HCT116 (cell line): ENCODE measurements at regions not wholly inside any gene's neighbourhood (a gene's known extent, or its start where the extent isn't known, plus 50 kb on each side); places are given as distances from the start of the nearest gene placed in this dataset.
"Not testable (repeated sequence)": the region's sequence is repeated elsewhere in the genome, so short reads cannot be mapped to it uniquely, and the experiment has no call there.

Source experiments
- ATAC-seq: fragments of 200-7000 bp; cut with Tn5 transposase; 2 replicates; pipeline ENCODE4 v1.9.1; 2020; ENCODE audit warnings: mild to moderate bottlenecking, moderate library complexity
- BruUV-seq: library from RNA; stranded (reverse); fragments of 400-500 nt; replicated peaks from 2 replicates; lab custom pipeline; 2021; lab: Mats Ljungman, UMichigan
- CTCF ChIA-PET: fragments of 300-600 bp; sonication (Branson Sonifier 250); formaldehyde crosslinking; loops from one replicate; lab custom pipeline; 2021; ENCODE audit warnings: antibody characterized with exemption; lab: Charles Lee
- POLR2A ChIA-PET: fragments of 300-600, 350-600 bp; sonication (Branson Sonifier 250); formaldehyde crosslinking; loops from one replicate; lab custom pipeline; 2021; ENCODE audit warnings: antibody characterized with exemption; lab: Charles Lee
- RAD21 ChIA-PET, 2 experiments: fragments of 300-600 bp; sonication (Branson Sonifier 250); formaldehyde crosslinking; loops; one replicate each; lab custom pipeline; 2023; ENCODE audit warnings: low total read pairs in 2 of 2; ENCODE audit not compliant: uncharacterized antibody in 2 of 2, unreplicated experiment in 2 of 2, low non-redundant PET in 1 of 2; lab: Charles Lee
- DNase-seq: peaks from one replicate; pipeline ENCODE4 v3.0.0-alpha.2; 2010; ENCODE audit warnings: low read depth, low spot score
- H2AFZ ChIP-seq: fragments of 200-600 bp; shearing (Covaris generic), sonication (generic); 2 replicates; pipeline ENCODE4 v1.6.1; 2017; ENCODE audit warnings: low read depth, mixed run types, mixed read lengths, antibody characterized with exemption, low read length; ENCODE audit not compliant: poor library complexity, severe bottlenecking
- H3K27ac ChIP-seq: 2 replicates; pipeline ENCODE4 v1.5.1; 2012; ENCODE audit warnings: low read depth, low read length
- H3K27me3 ChIP-seq: fragments of 200-600 bp; sonication (generic); 2 replicates; pipeline ENCODE4 v1.6.1; 2016; ENCODE audit warnings: mixed run types, low read length, mixed read lengths; ENCODE audit not compliant: insufficient read depth
- H3K36me3 ChIP-seq, 2 experiments: fragments of 200-500 bp in 1 of 2; fragments of 200-600 bp in 1 of 2; sonication (Bioruptor generic) in 1 of 2; sonication (generic) in 1 of 2; 2 replicates each; pipeline versions ENCODE4 v1.5.1 to v1.6.1; 2014 to 2016; ENCODE audit warnings: low read length in 2 of 2, inconsistent platforms in 1 of 2, mixed read lengths in 1 of 2, mixed run types in 1 of 2; ENCODE audit not compliant: insufficient read depth in 2 of 2, control insufficient read depth in 1 of 2
- H3K4me1 ChIP-seq, 2 experiments: fragments of 200-600 bp in 1 of 2; sonication (generic) in 1 of 2; 2 replicates each; pipeline versions ENCODE4 v1.5.1 to v1.6.1; 2012 to 2017; ENCODE audit warnings: low read length in 2 of 2, inconsistent platforms in 1 of 2, mild to moderate bottlenecking in 1 of 2, mixed read lengths in 1 of 2, mixed run types in 1 of 2, moderate library complexity in 1 of 2; ENCODE audit not compliant: insufficient read depth in 2 of 2, control insufficient read depth in 1 of 2
- H3K4me2 ChIP-seq: fragments of 200-600 bp; sonication (generic); 2 replicates; pipeline ENCODE4 v1.6.1; 2017; ENCODE audit warnings: mixed run types, low read length, mixed read lengths
- H3K4me3 ChIP-seq, 2 experiments: fragments of 200-600 bp in 1 of 2; sonication (generic) in 1 of 2; replicated peaks in 1 of 2; 2 replicates each; pipeline ENCODE4 v1.5.1; 2011 to 2016; ENCODE audit warnings: low read length in 2 of 2, control low read depth in 1 of 2, low read depth in 1 of 2, mild to moderate bottlenecking in 1 of 2, mixed read lengths in 1 of 2, mixed run types in 1 of 2
- H3K79me2 ChIP-seq: fragments of 200-600 bp; sonication (generic); 2 replicates; pipeline ENCODE4 v1.6.1; 2017; ENCODE audit warnings: mild to moderate bottlenecking, mixed run types, low read length, moderate library complexity, mixed read lengths; ENCODE audit not compliant: insufficient read depth
- H3K9ac ChIP-seq: fragments of 200-600 bp; sonication (generic); 2 replicates; pipeline ENCODE4 v1.6.1; 2016; ENCODE audit warnings: low read length, mixed read lengths
- H3K9me2 ChIP-seq: fragments of 200-600 bp; sonication (generic), shearing (Covaris generic); 2 replicates; pipeline ENCODE4 v1.6.1; 2017; ENCODE audit warnings: mixed run types, mild to moderate bottlenecking, moderate library complexity; ENCODE audit not compliant: insufficient read depth
- H3K9me3 ChIP-seq, 2 experiments: fragments of 200-500 bp in 1 of 2; fragments of 200-600 bp in 1 of 2; sonication (Bioruptor generic) in 1 of 2; sonication (generic) in 1 of 2; 2 replicates each; pipeline ENCODE4 v1.6.1; 2014 to 2017; ENCODE audit warnings: low read length in 2 of 2, mixed read lengths in 2 of 2, inconsistent platforms in 1 of 2, low read depth in 1 of 2, mild to moderate bottlenecking in 1 of 2, mixed run types in 1 of 2, moderate library complexity in 1 of 2; ENCODE audit not compliant: control insufficient read depth in 1 of 2, insufficient read depth in 1 of 2
- H4K20me1 ChIP-seq: fragments of 200-600 bp; sonication (generic), shearing (Covaris generic); 2 replicates; pipeline ENCODE4 v1.6.1; 2017; ENCODE audit warnings: mixed run types, mild to moderate bottlenecking, moderate library complexity; ENCODE audit not compliant: insufficient read depth
- CBX3 ChIP-seq: IDR thresholded peaks from 2 replicates; pipeline ENCODE4 v1.6.1; 2012; ENCODE audit warnings: low read depth
- CEBPB ChIP-seq: IDR thresholded peaks from 2 replicates; pipeline ENCODE4 v1.6.1; 2012; ENCODE audit warnings: low read depth
- EZH2 ChIP-seq: fragments of 200-600 bp; sonication (generic); IDR thresholded peaks from 2 replicates; pipeline ENCODE4 v1.6.1; 2017; ENCODE audit warnings: antibody characterized with exemption, mixed run types
- JUND ChIP-seq: IDR thresholded peaks from 2 replicates; pipeline ENCODE4 v1.6.1; 2012
- RAD21 ChIP-seq: IDR thresholded peaks from 2 replicates; pipeline ENCODE4 v1.6.1; 2012; ENCODE audit warnings: low read depth, mild to moderate bottlenecking
- SIN3A ChIP-seq: IDR thresholded peaks from 2 replicates; pipeline ENCODE4 v1.6.1; 2012; ENCODE audit warnings: low read depth
- SP1 ChIP-seq: IDR thresholded peaks from 2 replicates; pipeline ENCODE4 v1.6.1; 2012; ENCODE audit warnings: low read depth
- ZFX ChIP-seq: fragments of 450-650 bp; IDR thresholded peaks from 2 replicates; pipeline ENCODE4 v1.6.1; 2017
- ZNF274 ChIP-seq: fragments of 200-500 bp; sonication (Bioruptor generic); IDR thresholded peaks from 2 replicates; pipeline ENCODE4 v1.6.1; 2014; ENCODE audit warnings: mild to moderate bottlenecking, low read depth, low read length, inconsistent platforms
- intact Hi-C: fragments of 100-400 bp; cut with micrococcal nuclease; formaldehyde crosslinking; loops from 2 replicates; pipeline ENCODE4 v1.10.0; 2022

GRCh38 chr4:13924900-13925299 lies 297.4 kb upstream of the BOD1L1 start:
- H2AFZ ChIP-seq, H3K27me3 ChIP-seq, ATAC-seq, H3K9me3 ChIP-seq, H4K20me1 ChIP-seq, DNase-seq, H3K4me2 ChIP-seq, RAD21 ChIA-PET, H3K4me3 ChIP-seq, POLR2A ChIA-PET, CTCF ChIA-PET, H3K79me2 ChIP-seq, H3K36me3 ChIP-seq, H3K9ac ChIP-seq, H3K9me2 ChIP-seq, H3K27ac ChIP-seq, BruUV-seq: not testable (repeated sequence)
- intact Hi-C loops, result loop anchor here (5.0 kb wide), 1 partner anchor 568 kb away; no protein-coding TSS in a partner anchor
- peaks cover 0 to 12% of the 10 kb centered on the region in 2 experiments; a peak in 1 of 4 replicates for H3K4me1 ChIP-seq

DNA sequence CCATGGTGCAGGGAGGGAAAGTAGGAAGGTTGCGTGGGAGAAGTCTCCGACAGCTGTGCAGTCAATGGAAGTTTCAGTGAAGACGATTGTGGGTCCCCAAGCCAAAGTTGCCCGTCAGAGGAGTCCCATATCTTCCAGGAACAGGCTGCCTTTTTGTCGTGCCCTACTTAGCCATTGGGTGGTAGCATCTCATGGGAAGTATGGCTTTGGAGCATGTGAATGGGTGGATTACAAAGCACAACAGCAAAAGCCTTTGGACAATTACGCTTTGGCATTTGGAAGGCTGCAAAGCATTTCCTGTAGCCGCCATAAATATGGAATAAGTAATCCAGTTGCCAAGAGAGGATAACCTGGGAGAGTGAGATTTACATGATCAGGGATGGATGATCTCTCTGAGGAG lies 300.7 kb upstream of the BOD1L1 start:
- Histone ChIP-seq H2AFZ (no peak overlapping the region), H3K4me1 (no peaks in the 10 kb centered on the region), H4K20me1 (no peaks in the 10 kb centered on the region), H3K36me3 (no peaks in the 10 kb centered on the region), H3K27me3 (no peaks in the 10 kb centered on the region), H3K79me2 (no peaks in the 10 kb centered on the region), H3K9ac (no peak overlapping the region), H3K9me2 (no peaks in the 10 kb centered on the region), H3K9me3 (peaks cover 0 to 11% of the 10 kb centered on the region in 2 experiments; a peak in 1 of 4 replicates), H3K27ac (no peak overlapping the region), H3K4me3 (no peak overlapping the region), H3K4me2 (no peak overlapping the region)
- TF ChIP-seq JUND (no peak), SIN3A (no peak), RAD21 (no peak), SP1 (no peak), ZNF274 (no peak), CEBPB (no peak), ZFX (no peak), CBX3 (no peak), EZH2 (no peak)
- ATAC-seq, result no peak
- no TSS peak for BruUV-seq
- ChIA-PET POLR2A (no interaction called here), RAD21 (no interaction called here), CTCF (no interaction called here)
- intact Hi-C loops, result no loop called here
- DNase-seq, result no peak
